ENCODE measurements at regions not wholly inside any gene's neighbourhood (a gene's known extent, or its start where the extent isn't known, plus 50 kb on each side); places are given as distances from the start of the nearest gene placed in this dataset.

DNA sequence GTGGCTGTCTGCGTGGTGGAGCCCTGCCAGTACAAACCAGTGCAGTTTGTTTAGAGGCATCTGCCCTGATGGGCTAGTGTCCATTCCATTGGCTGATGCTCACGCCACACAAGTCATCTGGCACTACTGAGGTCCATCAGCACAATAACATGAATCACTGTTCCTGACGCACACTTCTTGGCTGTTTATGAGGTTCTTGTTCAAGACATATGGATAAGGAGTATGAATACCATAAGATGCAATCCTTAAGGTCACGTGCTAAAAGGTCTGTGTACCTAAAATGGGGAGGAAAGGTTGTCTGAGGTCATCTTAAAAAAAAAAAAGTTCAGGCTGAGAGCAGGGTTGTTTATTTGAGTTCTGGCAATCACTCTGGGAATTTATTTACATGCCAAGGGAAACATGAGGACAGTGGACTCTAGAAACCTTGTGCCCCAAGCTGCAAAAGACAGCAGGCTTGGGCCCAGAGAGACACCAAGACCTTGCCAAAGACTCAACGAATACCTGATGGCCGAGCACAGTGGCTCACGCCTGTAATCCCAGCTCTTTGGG is 54.1 kb upstream of the SHLD1 start:
- ATAC-seq (replicated peaks in 1 of 4) (no peak), DNase-seq (no peak)
- ChIA-PET POLR2A (no interaction called here), CTCF (no interaction called here)
- no peaks in the 10 kb centered on the region for H3K36me3 ChIP-seq (ENCODE audit: control insufficient read depth in 2 of 2, extremely low read depth in 1 of 2, insufficient read depth in 1 of 2, low read length in 1 of 2)
- H3K4me3 Mint-ChIP-seq: no peak overlapping the region
- H3K9me3 Mint-ChIP-seq: peaks cover 0 to 4% (median 3%) of the 10 kb centered on the region in 3 donors
- no peaks in the 10 kb centered on the region for H3K9me3 ChIP-seq
- H3K36me3 Mint-ChIP-seq: no peaks in the 10 kb centered on the region
- H3K4me1 Mint-ChIP-seq: peaks cover 0 to 3% (median 3%) of the 10 kb centered on the region in 3 donors
- no peak overlapping the region for H3K4me3 ChIP-seq (ENCODE audit: control insufficient read depth in 1 of 2, extremely low read depth in 1 of 2, low read length in 1 of 2)
- no peak overlapping the region for H3K27ac Mint-ChIP-seq
- H3K27me3 Mint-ChIP-seq: no peaks in the 10 kb centered on the region
- H3K27ac ChIP-seq (ENCODE audit: low read length): no peak overlapping the region
- H3K4me1 ChIP-seq (ENCODE audit: control insufficient read depth in 1 of 2, extremely low read depth in 1 of 2, insufficient read depth in 2 of 2, low read length in 2 of 2): peaks cover 0 to 2% of the 10 kb centered on the region in 2 experiments
- WGBS (ENCODE audit: insufficient coverage): 100% methylated on average over 5 of the region's 7 CpGs
- peaks cover 0 to 2% of the 10 kb centered on the region in 2 experiments for H3K27me3 ChIP-seq (replicated peaks in 1 of 2; ENCODE audit: control insufficient read depth in 2 of 2, extremely low read depth in 1 of 2, insufficient read depth in 2 of 2, low read length in 1 of 2)

DNA sequence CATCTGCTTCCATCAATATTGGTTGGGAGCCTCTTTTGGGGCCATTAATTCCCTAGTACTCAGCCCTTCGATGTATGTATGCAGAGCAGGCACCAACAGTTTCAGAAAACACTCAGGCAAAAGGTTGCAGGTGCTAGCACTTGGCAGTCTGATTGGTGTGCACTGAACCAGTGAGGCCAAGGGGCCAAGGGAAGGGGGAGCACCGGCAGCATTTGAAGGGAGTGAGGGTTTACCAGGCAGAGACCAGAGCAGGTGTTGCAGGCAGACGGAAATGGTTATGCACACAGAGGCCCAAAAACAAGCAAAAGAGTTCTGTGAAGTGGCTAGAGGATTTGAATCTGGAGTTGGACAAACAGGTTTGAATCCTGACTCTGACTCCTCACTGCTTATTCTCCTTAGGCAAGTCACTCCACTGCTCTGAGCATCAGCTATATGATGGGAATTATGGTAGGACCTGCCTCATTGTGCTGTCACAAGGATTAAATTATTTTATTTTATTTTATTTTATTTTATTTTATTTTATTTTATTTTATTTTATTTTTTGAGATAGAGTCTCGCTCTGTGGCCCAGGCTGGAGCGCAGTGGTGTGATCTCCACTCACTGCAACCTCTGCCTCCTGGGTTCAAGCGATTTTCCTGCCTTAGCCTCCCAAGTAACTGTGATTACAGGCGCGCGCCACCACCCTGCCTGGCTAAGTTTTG is 58.1 kb upstream of the SHLD1 start:
- H3K36me3 ChIP-seq (ENCODE audit: control insufficient read depth in 2 of 2, extremely low read depth in 1 of 2, insufficient read depth in 1 of 2, low read length in 1 of 2): no peaks in the 10 kb centered on the region
- H3K4me1 ChIP-seq (ENCODE audit: control insufficient read depth in 1 of 2, extremely low read depth in 1 of 2, insufficient read depth in 2 of 2, low read length in 2 of 2): peaks cover 0 to 2% of the 10 kb centered on the region in 2 experiments
- DNase-seq (peak in 2 of 35 experiments; percentile 14 to 28), ATAC-seq (replicated peaks in 1 of 4) (peak in 1 of 4 experiments; percentile 39)
- H3K27ac Mint-ChIP-seq: peak overlapping the region in 1 of 2 donors; percentile 6
- no peak overlapping the region for H3K4me3 ChIP-seq (ENCODE audit: control insufficient read depth in 1 of 2, extremely low read depth in 1 of 2, low read length in 1 of 2)
- CTCF ChIA-PET: interaction anchor here in 1 of 2 donors (0.7 kb wide), 1 partner anchor 45 kb away, joined by 6 read pairs; no protein-coding TSS in a partner anchor
- no peak overlapping the region for H3K4me3 Mint-ChIP-seq
- H3K9me3 Mint-ChIP-seq: peaks cover 0 to 3% (median 2%) of the 10 kb centered on the region in 3 donors
- POLR2A ChIA-PET: interaction anchor here in 1 of 2 donors (0.5 kb wide), 1 partner anchor 88 kb away, joined by 10 read pairs; no protein-coding TSS in a partner anchor
- H3K9me3 ChIP-seq: no peaks in the 10 kb centered on the region
- H3K4me1 Mint-ChIP-seq: peaks cover 0 to 4% (median 3%) of the 10 kb centered on the region in 3 donors
- peaks cover 0 to 2% of the 10 kb centered on the region in 2 experiments for H3K27me3 ChIP-seq (replicated peaks in 1 of 2; ENCODE audit: control insufficient read depth in 2 of 2, extremely low read depth in 1 of 2, insufficient read depth in 2 of 2, low read length in 1 of 2)
- H3K27ac ChIP-seq (ENCODE audit: low read length): no peak overlapping the region
- H3K27me3 Mint-ChIP-seq: no peaks in the 10 kb centered on the region
- H3K36me3 Mint-ChIP-seq: no peaks in the 10 kb centered on the region
- 36% methylated on average over 1 of the region's 9 CpGs for WGBS (ENCODE audit: insufficient coverage)

DNA sequence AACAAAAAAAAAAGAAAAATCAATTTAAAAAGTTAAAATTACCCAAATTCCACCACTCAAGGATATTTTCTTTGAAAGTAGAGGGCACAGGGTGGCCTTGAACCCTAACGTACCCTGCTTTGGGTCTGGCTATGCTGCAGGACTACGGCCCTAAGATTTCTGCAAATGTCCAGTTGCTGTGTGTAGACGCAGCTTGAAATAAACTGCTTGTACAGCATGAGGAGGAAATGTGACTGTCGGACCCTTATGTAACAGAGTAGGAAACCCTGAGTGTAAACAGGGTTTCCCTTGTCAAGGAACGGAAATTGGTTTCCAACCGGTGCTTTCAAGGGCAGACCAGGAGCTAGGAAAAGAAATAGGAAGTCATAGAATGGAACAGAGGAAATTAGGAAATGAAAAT is 60.7 kb upstream of the SHLD1 start:
- peaks cover 0 to 2% of the 10 kb centered on the region in 2 experiments for H3K4me1 ChIP-seq (ENCODE audit: control insufficient read depth in 1 of 2, extremely low read depth in 1 of 2, insufficient read depth in 2 of 2, low read length in 2 of 2)
- no peak for DNase-seq
- no peaks in the 10 kb centered on the region for H3K9me3 Mint-ChIP-seq
- ATAC-seq (replicated peaks in 1 of 4): no peak
- no peaks in the 10 kb centered on the region for H3K9me3 ChIP-seq
- 94% methylated on average over 6 of the region's 6 CpGs for WGBS (ENCODE audit: insufficient coverage)
- no peaks in the 10 kb centered on the region for H3K36me3 ChIP-seq (ENCODE audit: control insufficient read depth in 2 of 2, extremely low read depth in 1 of 2, insufficient read depth in 1 of 2, low read length in 1 of 2)
- no peak overlapping the region for H3K27ac ChIP-seq (ENCODE audit: low read length)
- ChIA-PET POLR2A (interaction anchor here in 1 of 2 donors (0.6 kb wide), 1 partner anchor 73 kb away, joined by 13 read pairs; no protein-coding TSS in a partner anchor), CTCF (no interaction called here)
- H3K27me3 Mint-ChIP-seq: no peaks in the 10 kb centered on the region
- no peaks in the 10 kb centered on the region for H3K27me3 ChIP-seq (replicated peaks in 1 of 2; ENCODE audit: control insufficient read depth in 2 of 2, extremely low read depth in 1 of 2, insufficient read depth in 2 of 2, low read length in 1 of 2)
- no peak overlapping the region for H3K4me3 Mint-ChIP-seq
- H3K36me3 Mint-ChIP-seq: no peaks in the 10 kb centered on the region
- H3K27ac Mint-ChIP-seq: no peak overlapping the region
- H3K4me1 Mint-ChIP-seq: peaks cover 0 to 4% (median 3%) of the 10 kb centered on the region in 3 donors
- no peak overlapping the region for H3K4me3 ChIP-seq (ENCODE audit: control insufficient read depth in 1 of 2, extremely low read depth in 1 of 2, low read length in 1 of 2)

DNA sequence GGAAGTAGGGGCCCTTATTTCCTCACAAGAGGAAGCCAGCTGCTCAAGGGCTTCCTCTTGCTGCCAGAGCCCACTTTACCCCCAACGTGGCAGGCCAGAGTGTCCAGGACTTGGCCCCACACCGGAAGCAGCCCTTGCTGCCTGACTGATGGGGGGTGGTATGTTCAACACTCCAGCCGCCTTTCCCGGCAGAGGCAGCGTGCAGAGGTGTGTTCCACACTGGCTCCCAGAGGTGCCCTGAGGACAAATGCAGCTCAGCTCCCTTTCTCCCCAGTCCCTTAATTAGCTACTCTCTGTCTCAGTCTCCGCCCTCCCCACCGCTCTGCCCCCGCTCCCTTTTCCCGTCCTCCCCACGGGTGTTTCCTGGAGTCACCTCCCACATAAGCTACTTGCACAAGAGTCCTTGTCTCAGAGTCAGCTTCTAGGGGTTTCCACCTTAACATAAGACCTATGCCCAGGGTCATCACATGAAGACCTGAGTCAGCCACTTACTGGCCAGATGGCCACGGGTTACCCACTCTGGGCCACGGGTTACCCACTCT is 61.7 kb upstream of the SHLD1 start:
- peaks cover 0 to 4% (median 3%) of the 10 kb centered on the region in 3 donors for H3K4me1 Mint-ChIP-seq
- H3K36me3 Mint-ChIP-seq: no peaks in the 10 kb centered on the region
- Histone ChIP-seq H3K9me3 (no peaks in the 10 kb centered on the region), H3K27me3 (replicated peaks in 1 of 2; ENCODE audit: control insufficient read depth in 2 of 2, extremely low read depth in 1 of 2, insufficient read depth in 2 of 2, low read length in 1 of 2) (no peaks in the 10 kb centered on the region), H3K36me3 (ENCODE audit: control insufficient read depth in 2 of 2, extremely low read depth in 1 of 2, insufficient read depth in 1 of 2, low read length in 1 of 2) (no peaks in the 10 kb centered on the region), H3K4me3 (ENCODE audit: control insufficient read depth in 1 of 2, extremely low read depth in 1 of 2, low read length in 1 of 2) (no peak overlapping the region), H3K27ac (ENCODE audit: low read length) (no peak overlapping the region), H3K4me1 (ENCODE audit: control insufficient read depth in 1 of 2, extremely low read depth in 1 of 2, insufficient read depth in 2 of 2, low read length in 2 of 2) (peaks cover 0 to 2% of the 10 kb centered on the region in 2 experiments)
- H3K27me3 Mint-ChIP-seq: no peaks in the 10 kb centered on the region
- DNase-seq (no peak), ATAC-seq (replicated peaks in 1 of 4) (no peak)
- WGBS (ENCODE audit: insufficient coverage): 76% methylated on average over 9 of the region's 12 CpGs
- no peak overlapping the region for H3K27ac Mint-ChIP-seq
- H3K4me3 Mint-ChIP-seq: no peak overlapping the region
- CTCF ChIA-PET: interaction anchor here in 1 of 2 donors (0.6 kb wide), 1 partner anchor 48 kb away, joined by 3 read pairs; no protein-coding TSS in a partner anchor
- no peaks in the 10 kb centered on the region for H3K9me3 Mint-ChIP-seq
- POLR2A ChIA-PET: no interaction called here

DNA sequence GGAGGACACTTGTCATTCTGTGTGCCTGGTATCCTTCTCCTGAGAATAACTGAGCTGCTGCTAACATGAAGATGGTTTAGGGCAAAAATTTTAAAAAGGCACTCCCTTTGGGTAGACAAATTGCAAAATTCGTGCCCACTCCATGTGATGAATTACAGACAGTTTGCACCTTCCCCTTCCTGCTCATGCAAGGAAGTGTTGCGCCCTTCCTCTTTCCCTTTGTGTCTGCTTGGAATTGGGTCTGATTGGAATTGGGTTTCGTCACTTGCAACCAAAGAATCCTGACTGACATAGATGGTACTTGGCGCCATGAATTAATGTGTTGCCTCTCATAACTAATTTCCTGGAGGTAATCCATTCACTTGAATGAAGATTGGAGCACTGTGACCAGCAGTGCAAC is 62.3 kb upstream of the SHLD1 start:
- Mint-ChIP-seq H3K4me1 (peaks cover 0 to 4% (median 3%) of the 10 kb centered on the region in 3 donors), H3K9me3 (no peaks in the 10 kb centered on the region), H3K4me3 (no peak overlapping the region), H3K27me3 (no peaks in the 10 kb centered on the region), H3K36me3 (no peaks in the 10 kb centered on the region), H3K27ac (no peak overlapping the region)
- POLR2A ChIA-PET: no interaction called here
- ATAC-seq (replicated peaks in 1 of 4) (no peak), DNase-seq (no peak)
- Histone ChIP-seq H3K4me3 (ENCODE audit: control insufficient read depth in 1 of 2, extremely low read depth in 1 of 2, low read length in 1 of 2) (no peak overlapping the region), H3K27me3 (replicated peaks in 1 of 2; ENCODE audit: control insufficient read depth in 2 of 2, extremely low read depth in 1 of 2, insufficient read depth in 2 of 2, low read length in 1 of 2) (no peaks in the 10 kb centered on the region), H3K4me1 (ENCODE audit: control insufficient read depth in 1 of 2, extremely low read depth in 1 of 2, insufficient read depth in 2 of 2, low read length in 2 of 2) (peaks cover 0 to 2% of the 10 kb centered on the region in 2 experiments), H3K9me3 (no peaks in the 10 kb centered on the region), H3K36me3 (ENCODE audit: control insufficient read depth in 2 of 2, extremely low read depth in 1 of 2, insufficient read depth in 1 of 2, low read length in 1 of 2) (no peaks in the 10 kb centered on the region), H3K27ac (ENCODE audit: low read length) (no peak overlapping the region)
- 80% methylated on average over 1 of the region's 4 CpGs for WGBS (ENCODE audit: insufficient coverage)
- CTCF ChIA-PET: no interaction called here

DNA sequence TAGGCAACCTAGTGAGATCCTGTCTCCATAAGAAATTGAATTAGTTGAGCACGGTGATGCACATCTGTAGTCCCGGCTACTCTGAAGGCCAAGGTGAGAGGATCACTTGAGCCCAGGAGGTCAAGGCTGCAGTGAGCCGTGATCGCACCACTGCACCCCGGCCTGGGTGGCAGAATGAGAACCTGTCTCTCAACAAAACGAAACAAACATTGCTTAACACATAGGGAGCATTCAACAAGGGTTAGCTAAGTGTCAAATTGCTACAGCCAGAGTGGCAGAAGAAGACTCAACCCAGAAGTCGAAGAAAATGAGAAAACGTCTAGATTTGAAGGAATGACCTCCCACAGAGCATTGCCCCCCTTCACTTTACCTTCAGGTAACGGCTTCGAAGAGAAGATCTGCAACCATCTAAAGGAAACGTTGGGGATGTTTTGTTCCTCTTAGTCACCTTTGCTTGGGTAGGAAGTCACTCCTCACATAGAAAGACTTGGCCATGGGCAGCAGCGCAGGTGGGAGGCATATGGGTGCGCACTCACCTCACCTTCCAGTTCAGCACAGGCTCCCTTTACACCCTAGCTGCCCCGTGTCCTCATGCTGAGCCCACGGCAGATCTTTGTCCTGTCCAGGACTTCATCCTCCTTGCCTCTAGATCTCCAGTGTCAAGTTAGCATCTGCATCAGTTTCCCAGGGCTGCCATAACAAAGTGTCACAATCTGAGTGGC is 63.7 kb upstream of the SHLD1 start:
- no peaks in the 10 kb centered on the region for H3K27me3 ChIP-seq (replicated peaks in 1 of 2; ENCODE audit: control insufficient read depth in 2 of 2, extremely low read depth in 1 of 2, insufficient read depth in 2 of 2, low read length in 1 of 2)
- Mint-ChIP-seq H3K36me3 (no peaks in the 10 kb centered on the region), H3K4me3 (no peak overlapping the region), H3K27me3 (no peaks in the 10 kb centered on the region), H3K9me3 (no peaks in the 10 kb centered on the region), H3K27ac (no peak overlapping the region), H3K4me1 (peaks cover 0 to 1% (median 0%) of the 10 kb centered on the region in 3 donors)
- POLR2A ChIA-PET: no interaction called here
- DNase-seq (no peak), ATAC-seq (replicated peaks in 1 of 4) (no peak)
- no peaks in the 10 kb centered on the region for H3K9me3 ChIP-seq
- no peak overlapping the region for H3K4me3 ChIP-seq (ENCODE audit: control insufficient read depth in 1 of 2, extremely low read depth in 1 of 2, low read length in 1 of 2)
- 86% methylated on average over 9 of the region's 15 CpGs for WGBS (ENCODE audit: insufficient coverage)
- H3K4me1 ChIP-seq (ENCODE audit: control insufficient read depth in 1 of 2, extremely low read depth in 1 of 2, insufficient read depth in 2 of 2, low read length in 2 of 2): no peaks in the 10 kb centered on the region
- CTCF ChIA-PET: no interaction called here
- H3K36me3 ChIP-seq (ENCODE audit: control insufficient read depth in 2 of 2, extremely low read depth in 1 of 2, insufficient read depth in 1 of 2, low read length in 1 of 2): no peaks in the 10 kb centered on the region
- H3K27ac ChIP-seq (ENCODE audit: low read length): no peak overlapping the region

Measured in T-cell (primary cell).